C4-2B (cell line): ENCODE measurements at regions not wholly inside any gene's neighbourhood (a gene's known extent, or its start where the extent isn't known, plus 50 kb on each side); places are given as distances from the start of the nearest gene placed in this dataset.

Source experiments
- H3K27ac ChIP-seq: fragments of 450-650 bp; 2 replicates; pipeline ENCODE4 v1.5.1; 2017
- CTCF ChIP-seq: fragments of 450-650 bp; conservative IDR thresholded peaks from 2 replicates; pipeline ENCODE4 v1.5.1; 2017; ENCODE audit warnings: mild to moderate bottlenecking
- ZFX ChIP-seq: fragments of 450-650 bp; IDR thresholded peaks from 2 replicates; pipeline ENCODE4 v1.6.1; 2017

- TF ChIP-seq CTCF (peak; percentile 52), ZFX (no peak)
- H3K27ac ChIP-seq = no peak overlapping the region
Observed at GRCh38 chrX:145178268-145178667, 69.0 kb upstream of the SPANXN1 start.

GRCh38 chrX:145190801-145191389 is 56.4 kb upstream of the SPANXN1 start:
- no peak for TF ChIP-seq ZFX
- TF ChIP-seq CTCF = peak; percentile 55
- H3K27ac ChIP-seq = no peak overlapping the region
